ENCODE measurements at regions not wholly inside any gene's neighbourhood (a gene's known extent, or its start where the extent isn't known, plus 50 kb on each side); places are given as distances from the start of the nearest gene placed in this dataset.
A peak's percentile ranks its signal among the peaks of the same experiment; 100 is the strongest.

GRCh38 chr12:45559537-45559936 lies 170.0 kb upstream of the ARID2 start:
- no peak for DNase-seq (ENCODE audit: low read depth in 1 of 2, low spot score in 1 of 2)
- in situ Hi-C loops (cut with HindIII; ENCODE audit: low pct_unique_long_range_greater_than_20kb, low sequenced_read_pairs), result no loop called here
- TF ChIP-seq JUND (IDR thresholded peaks at IDR 0.05; ENCODE audit: low read depth), result no peak

DNA sequence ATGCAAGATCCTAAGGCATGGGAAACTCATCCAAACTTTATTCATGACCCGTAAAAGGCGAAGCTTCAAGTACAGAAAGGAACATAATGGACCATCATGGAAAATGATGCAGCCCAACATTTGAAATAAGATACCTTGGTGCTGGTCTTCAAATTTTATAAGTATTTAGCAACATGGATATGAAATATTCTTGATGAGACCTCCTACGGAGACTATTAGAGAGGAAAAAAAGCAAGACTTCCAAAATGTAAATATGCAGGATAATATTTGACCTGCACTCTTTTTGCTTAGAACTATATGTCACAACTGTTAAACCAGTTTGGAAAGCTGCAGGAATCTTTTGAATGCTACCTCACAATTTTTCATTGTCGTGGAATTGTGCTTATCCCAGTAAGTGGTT lies 168.8 kb upstream of the ARID2 start:
- no peak for TF ChIP-seq JUND (IDR thresholded peaks at IDR 0.05; ENCODE audit: low read depth)
- DNase-seq (ENCODE audit: low read depth in 1 of 2, low spot score in 1 of 2), result no peak
- in situ Hi-C loops (cut with HindIII; ENCODE audit: low pct_unique_long_range_greater_than_20kb, low sequenced_read_pairs), result no loop called here

- no peak for DNase-seq (ENCODE audit: low read depth in 1 of 2, low spot score in 1 of 2)
- TF ChIP-seq JUND (IDR thresholded peaks at IDR 0.05; ENCODE audit: low read depth), result no peak
- in situ Hi-C loops (cut with HindIII; ENCODE audit: low pct_unique_long_range_greater_than_20kb, low sequenced_read_pairs), result no loop called here
These were observed 168.0 kb upstream of the ARID2 start for GRCh38 chr12:45561488-45561887.

- in situ Hi-C loops (cut with HindIII; ENCODE audit: low pct_unique_long_range_greater_than_20kb, low sequenced_read_pairs), result no loop called here
- no peak for TF ChIP-seq JUND (IDR thresholded peaks at IDR 0.05; ENCODE audit: low read depth)
- no peak for DNase-seq (ENCODE audit: low read depth in 1 of 2, low spot score in 1 of 2)
These were observed 163.9 kb upstream of the ARID2 start for GRCh38 chr12:45565590-45565989.

DNA sequence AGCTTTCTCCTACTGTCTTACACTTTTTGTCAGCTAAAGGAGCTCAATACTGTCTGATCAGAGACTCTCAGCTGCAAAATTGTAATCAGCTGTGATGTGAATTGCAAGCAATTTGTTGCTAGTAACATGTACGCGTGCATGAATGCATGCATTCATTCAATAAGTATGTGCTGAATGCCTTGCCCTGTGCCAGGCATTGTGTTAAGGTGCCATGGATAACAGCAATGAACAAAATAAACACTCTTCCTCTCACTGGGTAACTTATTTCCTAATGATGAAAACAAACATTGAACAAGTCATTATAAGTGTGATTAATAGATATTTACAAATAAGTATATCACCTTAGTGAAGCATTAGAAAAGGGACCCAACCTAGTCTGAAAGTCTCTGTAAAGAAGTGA lies 163.2 kb upstream of the ARID2 start:
- no peak for DNase-seq (ENCODE audit: low read depth in 1 of 2, low spot score in 1 of 2)
- in situ Hi-C loops (cut with HindIII; ENCODE audit: low pct_unique_long_range_greater_than_20kb, low sequenced_read_pairs), result no loop called here
- TF ChIP-seq JUND (IDR thresholded peaks at IDR 0.05; ENCODE audit: low read depth), result no peak

GRCh38 chr12:45568808-45569207 lies 160.7 kb upstream of the ARID2 start:
- DNase-seq (ENCODE audit: low read depth in 1 of 2, low spot score in 1 of 2), result no peak
- in situ Hi-C loops (cut with HindIII; ENCODE audit: low pct_unique_long_range_greater_than_20kb, low sequenced_read_pairs), result no loop called here
- TF ChIP-seq JUND (IDR thresholded peaks at IDR 0.05; ENCODE audit: low read depth), result no peak

DNA sequence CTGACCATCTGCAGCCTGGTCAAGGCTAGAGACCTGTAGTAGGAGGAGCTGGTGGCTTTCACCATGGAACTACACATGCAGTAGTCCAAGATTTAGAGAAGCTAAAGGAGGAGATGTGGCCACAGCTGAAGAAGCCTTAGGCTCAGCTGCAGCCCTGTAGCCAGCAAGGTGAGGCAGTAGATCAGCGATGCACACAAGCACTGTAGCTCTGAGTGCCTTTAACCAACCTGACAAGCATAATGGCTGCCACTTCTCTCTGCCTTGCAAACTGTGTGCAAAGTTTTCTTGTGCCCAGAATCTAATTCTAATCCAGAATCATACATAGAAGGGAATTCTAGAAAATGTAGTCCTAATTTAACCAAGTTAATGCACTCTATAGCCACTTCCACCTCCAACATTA lies 159.0 kb upstream of the ARID2 start:
- TF ChIP-seq JUND (IDR thresholded peaks at IDR 0.05; ENCODE audit: low read depth), result no peak
- in situ Hi-C loops (cut with HindIII; ENCODE audit: low pct_unique_long_range_greater_than_20kb, low sequenced_read_pairs), result no loop called here
- no peak for DNase-seq (ENCODE audit: low read depth in 1 of 2, low spot score in 1 of 2)

DNA sequence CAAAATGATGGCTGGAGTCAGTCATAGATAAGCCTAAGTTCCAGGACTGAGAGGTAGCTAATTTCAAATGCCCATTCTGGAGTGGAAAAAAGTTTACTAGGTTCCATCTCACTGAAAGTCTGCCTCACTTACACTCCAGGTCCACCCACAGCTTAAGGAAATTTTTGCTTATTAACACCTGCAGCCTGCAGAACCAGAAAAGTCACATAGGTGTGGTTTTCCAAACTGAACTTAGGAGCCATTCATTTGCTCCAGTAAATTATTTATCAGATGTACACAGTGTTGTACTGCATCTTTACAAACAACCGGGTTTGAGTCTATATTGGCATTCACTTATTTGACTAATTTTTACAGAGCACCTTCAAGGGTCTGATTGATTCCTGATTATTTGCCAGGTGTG lies 157.4 kb upstream of the ARID2 start:
- in situ Hi-C loops (cut with HindIII; ENCODE audit: low pct_unique_long_range_greater_than_20kb, low sequenced_read_pairs), result no loop called here
- TF ChIP-seq JUND (IDR thresholded peaks at IDR 0.05; ENCODE audit: low read depth), result no peak
- DNase-seq (ENCODE audit: low read depth in 1 of 2, low spot score in 1 of 2), result peak in 1 of 2 experiments; percentile 91

- in situ Hi-C loops (cut with HindIII; ENCODE audit: low pct_unique_long_range_greater_than_20kb, low sequenced_read_pairs), result no loop called here
- no peak for DNase-seq (ENCODE audit: low read depth in 1 of 2, low spot score in 1 of 2)
- TF ChIP-seq JUND (IDR thresholded peaks at IDR 0.05; ENCODE audit: low read depth), result no peak
These were observed 154.1 kb upstream of the ARID2 start for GRCh38 chr12:45575417-45575816.

GRCh38 chr12:45575823-45576475 lies 153.6 kb upstream of the ARID2 start:
- DNase-seq (ENCODE audit: low read depth in 1 of 2, low spot score in 1 of 2), result no peak
- no peak for TF ChIP-seq JUND (IDR thresholded peaks at IDR 0.05; ENCODE audit: low read depth)
- in situ Hi-C loops (cut with HindIII; ENCODE audit: low pct_unique_long_range_greater_than_20kb, low sequenced_read_pairs), result no loop called here

DNA sequence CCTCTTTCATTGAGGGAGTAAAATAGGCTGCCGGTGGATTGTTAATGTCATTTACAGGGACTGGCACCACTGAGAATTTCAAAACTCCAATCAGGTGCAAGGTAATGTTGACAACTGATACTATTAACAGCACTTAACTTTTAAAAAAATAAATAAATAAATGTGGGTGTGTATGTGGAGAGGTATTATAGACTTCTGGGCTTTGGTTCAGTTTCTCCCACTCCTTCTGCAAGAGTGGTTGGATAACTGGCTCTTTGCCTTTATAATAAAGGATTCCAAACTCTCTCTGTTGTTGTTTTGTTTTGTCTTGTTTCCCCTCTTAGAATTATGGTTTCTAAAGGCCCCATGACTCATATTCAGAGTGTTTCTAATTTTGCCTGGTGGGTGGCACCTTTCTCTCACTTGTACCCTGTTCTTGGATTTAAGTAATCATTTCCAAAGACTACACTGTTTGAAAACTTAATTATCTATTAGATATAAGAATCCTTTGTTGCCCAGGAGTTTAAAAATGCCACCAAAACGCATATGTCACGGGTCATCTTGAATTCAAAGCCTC lies 151.6 kb upstream of the ARID2 start:
- no peak for TF ChIP-seq JUND (IDR thresholded peaks at IDR 0.05; ENCODE audit: low read depth)
- no peak for DNase-seq (ENCODE audit: low read depth in 1 of 2, low spot score in 1 of 2)
- in situ Hi-C loops (cut with HindIII; ENCODE audit: low pct_unique_long_range_greater_than_20kb, low sequenced_read_pairs), result no loop called here

GRCh38 chr12:45580356-45580969 lies 149.0 kb upstream of the ARID2 start:
- in situ Hi-C loops (cut with HindIII; ENCODE audit: low pct_unique_long_range_greater_than_20kb, low sequenced_read_pairs), result no loop called here
- DNase-seq (ENCODE audit: low read depth in 1 of 2, low spot score in 1 of 2), result no peak
- no peak for TF ChIP-seq JUND (IDR thresholded peaks at IDR 0.05; ENCODE audit: low read depth)

GRCh38 chr12:45581112-45581511 lies 148.4 kb upstream of the ARID2 start:
- no peak for DNase-seq (ENCODE audit: low read depth in 1 of 2, low spot score in 1 of 2)
- in situ Hi-C loops (cut with HindIII; ENCODE audit: low pct_unique_long_range_greater_than_20kb, low sequenced_read_pairs), result no loop called here
- no peak for TF ChIP-seq JUND (IDR thresholded peaks at IDR 0.05; ENCODE audit: low read depth)

Data from T47D (cell line).